PC-9 (cell line): ENCODE measurements at regions not wholly inside any gene's neighbourhood (a gene's known extent, or its start where the extent isn't known, plus 50 kb on each side); places are given as distances from the start of the nearest gene placed in this dataset.
A peak's percentile ranks its signal among the peaks of the same experiment; 100 is the strongest.

Experiments
- BruUV-seq: library from RNA; stranded (reverse); fragments of 400-500 nt; replicated peaks from 2 replicates; lab custom pipeline; 2021; lab: Mats Ljungman, UMichigan
- CTCF ChIA-PET: fragments of 300-600 bp; sonication (Branson Sonifier 250); formaldehyde crosslinking; loops from one replicate; lab custom pipeline; 2022; ENCODE audit warnings: antibody characterized with exemption; lab: Charles Lee
- POLR2A ChIA-PET: fragments of 300-600 bp; sonication (Branson Sonifier 250); formaldehyde crosslinking; loops from one replicate; lab custom pipeline; 2022; ENCODE audit warnings: antibody characterized with exemption; ENCODE audit not compliant: unreplicated experiment; lab: Charles Lee
- DNase-seq, 2 experiments: peaks; one replicate each; pipeline versions ENCODE4 v3.0.0 to v3.0.0-alpha.2; 2015 to 2022; ENCODE audit warnings: mixed read lengths in 1 of 2
- H2AFZ ChIP-seq: fragments of 200-600 bp; sonication (generic); 2 replicates; pipeline ENCODE4 v1.8.1; 2017; ENCODE audit warnings: antibody characterized with exemption
- H3F3A ChIP-seq: fragments of 200-600 bp; sonication (generic); 2 replicates; pipeline ENCODE4 v1.8.1; 2017; ENCODE audit warnings: antibody characterized with exemption, mild to moderate bottlenecking, low read depth; ENCODE audit not compliant: insufficient read depth
- H3K27ac ChIP-seq: fragments of 200-600 bp; sonication (generic); 2 replicates; pipeline ENCODE4 v1.6.1; 2016; ENCODE audit warnings: mixed run types
- H3K27me3 ChIP-seq: fragments of 200-600 bp; sonication (generic); 2 replicates; pipeline ENCODE4 v1.6.1; 2016; ENCODE audit warnings: low read depth, mixed run types; ENCODE audit not compliant: insufficient read depth
- H3K36me3 ChIP-seq: fragments of 200-600 bp; sonication (generic); 2 replicates; pipeline ENCODE4 v1.6.1; 2016; ENCODE audit warnings: low read depth, mixed run types
- H3K4me1 ChIP-seq: fragments of 200-600 bp; sonication (generic); replicated peaks from 2 replicates; pipeline ENCODE4 v1.6.1; 2016; ENCODE audit warnings: mixed run types; ENCODE audit not compliant: insufficient read depth
- H3K4me2 ChIP-seq: fragments of 200-600 bp; sonication (generic); 2 replicates; pipeline ENCODE4 v1.6.1; 2017; ENCODE audit warnings: mixed run types
- H3K4me3 ChIP-seq: fragments of 200-600 bp; sonication (generic); 2 replicates; pipeline ENCODE4 v1.6.1; 2016; ENCODE audit warnings: mixed run types
- H3K79me2 ChIP-seq: fragments of 200-600 bp; sonication (generic); 2 replicates; pipeline ENCODE4 v1.6.1; 2017; ENCODE audit warnings: low read depth, mixed run types
- H3K9me2 ChIP-seq: fragments of 200-600 bp; sonication (generic); 2 replicates; pipeline ENCODE4 v1.8.1; 2017; ENCODE audit warnings: mild to moderate bottlenecking; ENCODE audit not compliant: insufficient read depth
- H3K9me3 ChIP-seq: fragments of 200-600 bp; sonication (generic); 2 replicates; pipeline ENCODE4 v1.8.1; 2016; ENCODE audit warnings: low read depth; ENCODE audit not compliant: insufficient read depth
- H4K20me1 ChIP-seq: fragments of 200-600 bp; sonication (generic); 2 replicates; pipeline ENCODE4 v1.8.1; 2017; ENCODE audit not compliant: insufficient read depth
- CTCF ChIP-seq: fragments of 200-600 bp; sonication (generic); conservative IDR thresholded peaks from 2 replicates; pipeline ENCODE4 v1.6.1; 2017; ENCODE audit warnings: mixed run types, antibody characterized with exemption, mild to moderate bottlenecking, moderate library complexity
- EZH2 ChIP-seq: fragments of 200-600 bp; sonication (generic); IDR thresholded peaks from 2 replicates; pipeline ENCODE4 v1.8.0; 2017; ENCODE audit warnings: antibody characterized with exemption, low read depth
- intact Hi-C: fragments of 100-400 bp; cut with micrococcal nuclease; formaldehyde crosslinking; loops from one replicate; pipeline ENCODE4 v1.10.0; 2022; ENCODE audit not compliant: unreplicated experiment

GRCh38 chr5:13448843-13449242 is 495.6 kb downstream of the DNAH5 start:
- Histone ChIP-seq H3K27ac (no peak overlapping the region), H4K20me1 (no peaks in the 10 kb centered on the region), H3K9me2 (no peaks in the 10 kb centered on the region), H3K4me3 (no peak overlapping the region), H2AFZ (no peak overlapping the region), H3K4me1 (no peaks in the 10 kb centered on the region), H3K36me3 (no peaks in the 10 kb centered on the region), H3K27me3 (0 out of 2 replicates have a peak, but pooled peaks cover 10% of the 10 kb centered on the region), H3K9me3 (no peaks in the 10 kb centered on the region), H3K79me2 (no peaks in the 10 kb centered on the region), H3K4me2 (no peak overlapping the region), H3F3A (no peaks in the 10 kb centered on the region)
- CTCF ChIA-PET = no interaction called here
- TF ChIP-seq CTCF (no peak), EZH2 (no peak)
- intact Hi-C loops = loop anchor here (5.0 kb wide), 1 partner anchor 1657 kb away; no protein-coding TSS in a partner anchor
- POLR2A ChIA-PET = no interaction called here
- BruUV-seq = no TSS peak
- DNase-seq = no peak

GRCh38 chr5:13439430-13439829 is 505.1 kb downstream of the DNAH5 start:
- intact Hi-C loops = no loop called here
- H3K4me3 ChIP-seq = no peak overlapping the region
- POLR2A ChIA-PET = no interaction called here
- H3K27ac ChIP-seq = no peak overlapping the region
- H3K27me3 ChIP-seq = no peaks in the 10 kb centered on the region
- no peak overlapping the region for H2AFZ ChIP-seq
- H3K4me1 ChIP-seq = no peaks in the 10 kb centered on the region
- H3K36me3 ChIP-seq = no peaks in the 10 kb centered on the region
- DNase-seq = no peak
- no peak overlapping the region for H3K4me2 ChIP-seq
- no peaks in the 10 kb centered on the region for H4K20me1 ChIP-seq
- no TSS peak for BruUV-seq
- H3F3A ChIP-seq = no peaks in the 10 kb centered on the region
- H3K9me2 ChIP-seq = no peaks in the 10 kb centered on the region
- TF ChIP-seq CTCF (no peak), EZH2 (no peak)
- H3K9me3 ChIP-seq = no peaks in the 10 kb centered on the region
- CTCF ChIA-PET = no interaction called here
- no peaks in the 10 kb centered on the region for H3K79me2 ChIP-seq

- no peak overlapping the region for H3K4me2 ChIP-seq
Observed at GRCh38 chr5:13427827-13428557, 516.5 kb downstream of the DNAH5 start.

More at GRCh38 chr5:13427827-13428557, 516.5 kb downstream of the DNAH5 start:
- no peaks in the 10 kb centered on the region for H3K27me3 ChIP-seq
- no peaks in the 10 kb centered on the region for H3K79me2 ChIP-seq
- H3K4me1 ChIP-seq = no peaks in the 10 kb centered on the region
- H2AFZ ChIP-seq = no peak overlapping the region
- CTCF ChIA-PET = no interaction called here
- H3K9me3 ChIP-seq = no peaks in the 10 kb centered on the region
- peaks cover 5% of the 10 kb centered on the region; the same call in 1 of the 2 replicates for H3K9me2 ChIP-seq
- no peaks in the 10 kb centered on the region for H4K20me1 ChIP-seq
- POLR2A ChIA-PET = no interaction called here
- no peaks in the 10 kb centered on the region for H3F3A ChIP-seq
- no TSS peak for BruUV-seq
- DNase-seq = peak in 1 of 2 experiments; percentile 9
- H3K27ac ChIP-seq = no peak overlapping the region
- no peak for TF ChIP-seq CTCF
- no peak for TF ChIP-seq EZH2
- intact Hi-C loops = no loop called here
- H3K36me3 ChIP-seq = no peaks in the 10 kb centered on the region
- H3K4me3 ChIP-seq = no peak overlapping the region
